Naive thymus-derived CD4-positive, alpha-beta T cell (primary cell): ENCODE measurements at regions not wholly inside any gene's neighbourhood (a gene's known extent, or its start where the extent isn't known, plus 50 kb on each side); places are given as distances from the start of the nearest gene placed in this dataset.

ENCODE experiments used
- ATAC-seq: fragments of 150-1000 bp; cut with Tn5 transposase; 2 replicates; pipeline ENCODE4 v1.10.0; 2021; ENCODE audit warnings: mild to moderate bottlenecking, moderate library complexity
- CTCF ChIA-PET: fragments of 350-600 bp; sonication (Branson Sonifier 250); formaldehyde crosslinking; loops from one replicate; lab custom pipeline; 2021; ENCODE audit warnings: antibody characterized with exemption; lab: Charles Lee
- POLR2A ChIA-PET: fragments of 350-600 bp; sonication (Branson Sonifier 250); formaldehyde crosslinking; loops from one replicate; lab custom pipeline; 2021; ENCODE audit warnings: antibody characterized with exemption, inconsistent platforms; lab: Charles Lee
- DNase-seq, 9 donors: peaks; one replicate each; pipeline versions ENCODE4 v3.0.0 to v3.0.0-alpha.2; 2020 to 2022; ENCODE audit warnings: mixed read lengths in 1 of 9
- H3K27ac ChIP-seq: one replicate; pipeline ENCODE4 v1.7.0; 2013; ENCODE audit warnings: mild to moderate bottlenecking, low read depth, low read length, moderate library complexity
- H3K27me3 ChIP-seq, 2 donors: one replicate each; pipeline ENCODE4 v1.7.0; 2013; ENCODE audit warnings: low read length in 2 of 2, mild to moderate bottlenecking in 2 of 2, moderate library complexity in 2 of 2; ENCODE audit not compliant: control insufficient read depth in 2 of 2, insufficient read depth in 2 of 2
- H3K36me3 ChIP-seq, 3 experiments: 1 replicate in 2 of 3; 2 replicates in 1 of 3; pipeline ENCODE4 v1.7.0; 2013; ENCODE audit warnings: low read length in 3 of 3, mild to moderate bottlenecking in 3 of 3, moderate library complexity in 1 of 3; ENCODE audit not compliant: insufficient read depth in 3 of 3, control insufficient read depth in 2 of 3
- H3K4me1 ChIP-seq, 2 donors: one replicate each; pipeline ENCODE4 v1.7.0; 2013; ENCODE audit warnings: low read length in 2 of 2, mild to moderate bottlenecking in 2 of 2, moderate library complexity in 1 of 2; ENCODE audit not compliant: control insufficient read depth in 2 of 2, insufficient read depth in 2 of 2
- H3K4me3 ChIP-seq: 2 replicates; pipeline ENCODE4 v1.7.0; 2013; ENCODE audit warnings: mild to moderate bottlenecking, low read length
- H3K9me3 ChIP-seq, 3 experiments: 1 replicate in 2 of 3; 2 replicates in 1 of 3; pipeline ENCODE4 v1.7.0; 2013; ENCODE audit warnings: low read length in 3 of 3; ENCODE audit not compliant: control insufficient read depth in 2 of 3
- H3K27ac Mint-ChIP-seq, 9 donors: one replicate each; pipeline ENCODE4 v1.8.0; 2020 to 2022; ENCODE audit warnings: mixed read lengths in 9 of 9, mild to moderate bottlenecking in 8 of 9, moderate library complexity in 5 of 9, inconsistent platforms in 2 of 9
- H3K27me3 Mint-ChIP-seq, 5 donors: one replicate each; pipeline ENCODE4 v1.8.0; 2021 to 2022; ENCODE audit warnings: mixed read lengths in 5 of 5, mild to moderate bottlenecking in 1 of 5
- H3K36me3 Mint-ChIP-seq, 5 donors: one replicate each; pipeline ENCODE4 v1.8.0; 2020 to 2022; ENCODE audit warnings: mixed read lengths in 5 of 5, mild to moderate bottlenecking in 3 of 5, inconsistent platforms in 1 of 5
- H3K4me1 Mint-ChIP-seq, 7 donors: one replicate each; pipeline ENCODE4 v1.8.0; 2020 to 2022; ENCODE audit warnings: mixed read lengths in 7 of 7, mild to moderate bottlenecking in 3 of 7, inconsistent platforms in 1 of 7
- H3K4me3 Mint-ChIP-seq, 10 donors: one replicate each; pipeline ENCODE4 v1.8.0; 2020 to 2022; ENCODE audit warnings: mild to moderate bottlenecking in 10 of 10, mixed read lengths in 10 of 10, moderate library complexity in 6 of 10, inconsistent platforms in 2 of 10
- H3K9me3 Mint-ChIP-seq, 11 donors: one replicate each; pipeline ENCODE4 v1.8.0; 2020 to 2022; ENCODE audit warnings: mixed read lengths in 11 of 11, mild to moderate bottlenecking in 4 of 11, inconsistent platforms in 1 of 11, moderate library complexity in 1 of 11
- intact Hi-C, 2 donors: fragments of 100-400 bp; cut with micrococcal nuclease; formaldehyde crosslinking; loops; one replicate each; pipeline ENCODE4 v1.15.1; 2023

DNA sequence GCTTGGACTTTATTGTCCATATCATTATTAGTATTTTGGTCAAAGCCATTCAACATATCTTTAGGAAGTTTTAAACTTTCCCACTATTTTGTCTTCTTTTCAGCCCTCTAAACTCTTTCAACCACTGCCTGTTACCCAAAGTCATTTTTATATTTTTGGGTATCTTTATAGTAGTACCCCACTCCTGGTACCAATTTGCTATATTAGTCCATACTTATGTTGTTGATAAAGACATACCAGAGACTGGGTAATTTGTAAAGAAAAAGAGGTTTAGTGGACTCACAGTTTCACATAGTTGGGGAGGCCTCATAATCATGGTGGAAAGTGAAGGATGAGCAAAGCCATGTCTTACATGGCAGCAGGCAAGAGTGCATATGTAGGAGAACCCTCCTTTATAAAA lies 271.4 kb downstream of the KLHL4 start:
- ChIA-PET POLR2A (no interaction called here), CTCF (no interaction called here)
- Mint-ChIP-seq H3K4me1 (no peaks in the 10 kb centered on the region), H3K27me3 (no peaks in the 10 kb centered on the region), H3K36me3 (no peaks in the 10 kb centered on the region), H3K27ac (no peak overlapping the region), H3K9me3 (peaks cover 0 to 10% (median 2%) of the 10 kb centered on the region in 11 donors), H3K4me3 (no peak overlapping the region)
- no peaks in the 10 kb centered on the region for H3K27me3 ChIP-seq
- H3K4me3 ChIP-seq, result no peak overlapping the region
- intact Hi-C loops, result no loop called here
- H3K9me3 ChIP-seq, result no peaks in the 10 kb centered on the region
- no peaks in the 10 kb centered on the region for H3K36me3 ChIP-seq
- no peaks in the 10 kb centered on the region for H3K4me1 ChIP-seq
- no peak overlapping the region for H3K27ac ChIP-seq
- no peak for ATAC-seq
- DNase-seq, result no peak

DNA sequence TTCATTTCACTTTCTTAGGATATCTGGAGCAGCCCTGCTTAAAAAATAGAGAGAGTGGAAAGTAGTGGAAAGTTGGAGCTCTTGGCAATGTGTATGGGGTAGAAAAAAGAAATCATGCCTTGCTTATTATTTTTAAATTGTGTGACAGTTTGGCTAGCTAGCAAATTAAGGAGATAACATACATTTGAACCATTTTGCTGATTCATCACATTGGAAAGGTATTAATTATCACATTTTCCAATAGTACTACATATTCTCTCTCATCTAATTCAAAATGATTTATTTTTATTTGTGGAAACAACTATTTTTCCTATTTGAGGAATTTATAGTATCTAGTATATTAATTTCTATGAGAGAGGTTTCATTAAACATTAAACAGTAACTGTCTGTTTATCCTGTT lies 280.4 kb downstream of the KLHL4 start:
- intact Hi-C loops, result no loop called here
- Mint-ChIP-seq H3K27ac (no peak overlapping the region), H3K4me1 (no peaks in the 10 kb centered on the region), H3K9me3 (peaks cover 0 to 5% (median 0%) of the 10 kb centered on the region in 11 donors), H3K27me3 (no peaks in the 10 kb centered on the region), H3K4me3 (no peak overlapping the region), H3K36me3 (no peaks in the 10 kb centered on the region)
- ChIA-PET CTCF (no interaction called here), POLR2A (no interaction called here)
- Histone ChIP-seq H3K4me3 (no peak overlapping the region), H3K4me1 (no peaks in the 10 kb centered on the region), H3K27me3 (no peaks in the 10 kb centered on the region), H3K27ac (no peak overlapping the region), H3K9me3 (no peaks in the 10 kb centered on the region), H3K36me3 (no peaks in the 10 kb centered on the region)
- DNase-seq (no peak), ATAC-seq (no peak)

DNA sequence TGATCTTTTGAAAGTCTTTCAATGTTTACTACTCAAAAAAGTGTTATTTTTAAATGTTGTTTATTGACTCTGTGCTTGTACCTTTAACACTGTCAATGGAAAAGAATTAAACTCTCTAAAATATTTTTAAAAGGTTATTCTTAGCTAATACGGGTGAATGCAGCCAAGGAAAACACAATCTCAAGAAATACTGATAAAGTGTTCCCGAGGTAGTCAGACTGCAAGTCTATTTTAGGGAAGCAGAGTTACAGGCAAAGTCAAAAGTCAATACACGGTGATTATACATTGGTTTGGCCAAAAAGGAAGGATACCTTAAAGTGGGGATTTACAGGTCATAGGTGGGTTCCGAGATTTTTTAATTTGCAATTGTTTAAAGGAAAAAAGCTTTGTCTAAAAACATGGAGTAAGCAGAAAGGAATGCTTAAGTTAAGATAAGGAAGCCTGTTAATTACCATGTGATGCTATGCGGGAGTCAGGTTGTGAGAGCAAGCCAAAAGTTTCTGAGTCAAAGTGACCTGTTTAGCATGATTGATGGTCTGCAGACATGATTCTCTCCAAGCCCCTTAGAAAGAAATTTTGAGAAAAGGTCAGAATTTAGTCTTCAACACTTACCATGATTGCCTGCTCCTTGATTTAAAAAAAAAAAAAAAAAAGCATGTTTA lies 288.4 kb downstream of the KLHL4 start:
- ATAC-seq (no peak), DNase-seq (no peak)
- ChIA-PET POLR2A (no interaction called here), CTCF (no interaction called here)
- H3K4me1 Mint-ChIP-seq, result no peaks in the 10 kb centered on the region
- no peaks in the 10 kb centered on the region for H3K36me3 ChIP-seq
- no peak overlapping the region for H3K4me3 Mint-ChIP-seq
- no peak overlapping the region for H3K27ac ChIP-seq
- no peaks in the 10 kb centered on the region for H3K27me3 ChIP-seq
- no peaks in the 10 kb centered on the region for H3K4me1 ChIP-seq
- no peaks in the 10 kb centered on the region for H3K27me3 Mint-ChIP-seq
- peaks cover 0 to 2% (median 0%) of the 10 kb centered on the region in 11 donors for H3K9me3 Mint-ChIP-seq
- no peaks in the 10 kb centered on the region for H3K9me3 ChIP-seq
- H3K4me3 ChIP-seq, result no peak overlapping the region
- intact Hi-C loops, result no loop called here
- H3K36me3 Mint-ChIP-seq, result no peaks in the 10 kb centered on the region
- no peak overlapping the region for H3K27ac Mint-ChIP-seq

DNA sequence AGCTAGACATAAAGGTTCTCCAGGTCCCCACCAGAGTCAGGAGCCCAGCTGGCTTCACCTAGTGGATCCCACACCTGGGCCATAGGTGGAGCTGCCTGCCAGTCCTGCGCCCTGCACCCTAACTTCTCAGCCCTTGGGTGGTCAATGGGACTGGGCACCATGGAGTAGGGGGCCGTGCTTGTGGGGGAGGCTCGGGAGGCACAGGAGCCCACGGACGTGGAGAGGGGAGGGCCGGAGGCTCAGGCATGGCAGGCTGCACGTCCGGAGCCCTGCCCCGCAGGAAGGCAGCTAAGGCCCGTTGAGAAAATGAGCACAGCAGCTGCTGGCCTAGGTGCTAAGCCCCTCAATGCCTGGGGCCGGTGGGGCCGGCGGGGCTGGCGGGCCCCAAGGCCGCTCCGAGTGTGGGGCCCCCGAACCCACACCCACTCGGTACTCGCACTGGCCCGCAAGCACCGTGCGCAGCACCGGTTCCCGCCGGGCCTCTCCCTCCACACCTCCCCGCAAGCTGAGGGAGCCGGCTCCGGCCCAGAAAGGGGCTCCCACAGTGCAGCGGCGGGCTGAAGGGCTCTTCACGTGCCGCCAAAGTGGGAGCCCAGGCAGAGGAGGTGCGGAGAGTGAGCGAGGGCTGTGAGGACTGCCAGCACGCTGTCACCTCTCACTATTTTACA lies 291.1 kb downstream of the KLHL4 start:
- no peak for DNase-seq
- ATAC-seq, result no peak
- Histone ChIP-seq H3K27me3 (no peaks in the 10 kb centered on the region), H3K36me3 (no peaks in the 10 kb centered on the region), H3K9me3 (no peaks in the 10 kb centered on the region), H3K4me3 (no peak overlapping the region), H3K27ac (no peak overlapping the region), H3K4me1 (no peaks in the 10 kb centered on the region)
- Mint-ChIP-seq H3K9me3 (peaks cover 0 to 4% (median 0%) of the 10 kb centered on the region in 11 donors), H3K27ac (no peak overlapping the region), H3K36me3 (no peaks in the 10 kb centered on the region), H3K4me3 (no peak overlapping the region), H3K27me3 (no peaks in the 10 kb centered on the region), H3K4me1 (no peaks in the 10 kb centered on the region)
- POLR2A ChIA-PET, result no interaction called here
- intact Hi-C loops, result no loop called here
- CTCF ChIA-PET, result no interaction called here

DNA sequence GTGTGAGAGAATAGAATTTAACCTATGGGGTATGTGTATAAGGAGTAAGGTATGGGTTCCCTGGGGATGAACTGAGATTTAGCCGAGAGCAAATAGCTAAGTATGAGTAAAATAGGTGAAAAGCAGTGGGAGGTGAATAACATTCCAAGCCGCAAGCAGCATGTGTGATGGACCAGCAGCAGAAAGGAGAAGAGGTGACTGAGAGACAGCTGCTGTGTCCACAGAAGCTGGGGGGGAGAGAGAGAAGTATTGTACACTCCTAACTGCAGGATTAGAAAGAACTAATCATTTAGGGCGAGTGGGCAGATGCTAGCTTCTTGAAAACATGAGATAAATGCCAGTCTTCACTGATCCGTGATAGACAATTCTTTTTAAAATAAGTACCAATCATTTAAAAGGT lies 296.0 kb downstream of the KLHL4 start:
- no peaks in the 10 kb centered on the region for H3K27me3 ChIP-seq
- Mint-ChIP-seq H3K27me3 (no peaks in the 10 kb centered on the region), H3K4me1 (no peaks in the 10 kb centered on the region), H3K9me3 (peaks cover 0 to 4% (median 0%) of the 10 kb centered on the region in 11 donors), H3K27ac (no peak overlapping the region), H3K36me3 (no peaks in the 10 kb centered on the region), H3K4me3 (no peak overlapping the region)
- H3K9me3 ChIP-seq, result no peaks in the 10 kb centered on the region
- H3K27ac ChIP-seq, result no peak overlapping the region
- ChIA-PET POLR2A (no interaction called here), CTCF (no interaction called here)
- intact Hi-C loops, result no loop called here
- ATAC-seq (no peak), DNase-seq (no peak)
- no peaks in the 10 kb centered on the region for H3K36me3 ChIP-seq
- H3K4me3 ChIP-seq, result no peak overlapping the region
- H3K4me1 ChIP-seq, result no peaks in the 10 kb centered on the region

DNA sequence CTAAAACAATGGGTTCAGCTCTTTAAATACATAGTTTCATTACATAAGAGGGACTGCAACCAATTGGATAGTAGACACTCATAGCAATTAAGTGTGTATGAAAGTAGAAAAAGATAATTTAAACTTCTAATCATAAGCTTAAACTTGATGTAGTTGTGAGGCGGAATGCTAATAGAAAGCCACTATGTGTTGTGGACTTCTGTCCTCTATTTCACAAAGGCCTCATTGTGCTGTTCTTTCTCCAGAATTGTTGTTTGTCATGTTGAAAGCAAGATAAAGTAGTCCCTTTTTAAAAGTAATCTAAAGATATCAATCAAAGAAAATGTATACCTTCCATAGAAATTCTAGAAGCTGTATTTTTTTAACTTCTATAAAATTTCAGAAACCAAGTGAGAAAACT lies 329.4 kb downstream of the KLHL4 start:
- H3K27me3 Mint-ChIP-seq, result no peaks in the 10 kb centered on the region
- ATAC-seq, result no peak

More for the DNA sequence above, 329.4 kb downstream of the KLHL4 start:
- H3K4me1 Mint-ChIP-seq, result no peaks in the 10 kb centered on the region
- no peak overlapping the region for H3K4me3 ChIP-seq
- POLR2A ChIA-PET, result no interaction called here
- intact Hi-C loops, result no loop called here
- H3K27me3 ChIP-seq, result no peaks in the 10 kb centered on the region
- peaks cover 0 to 16% (median 2%) of the 10 kb centered on the region in 11 donors for H3K9me3 Mint-ChIP-seq
- H3K27ac ChIP-seq, result no peak overlapping the region
- CTCF ChIA-PET, result no interaction called here
- DNase-seq, result no peak
- H3K9me3 ChIP-seq, result no peaks in the 10 kb centered on the region
- no peak overlapping the region for H3K27ac Mint-ChIP-seq
- H3K36me3 ChIP-seq, result no peaks in the 10 kb centered on the region
- H3K36me3 Mint-ChIP-seq, result no peaks in the 10 kb centered on the region
- no peaks in the 10 kb centered on the region for H3K4me1 ChIP-seq
- H3K4me3 Mint-ChIP-seq, result no peak overlapping the region
